Thymus (tissue), 11 donors: ENCODE measurements at regions not wholly inside any gene's neighbourhood (a gene's known extent, or its start where the extent isn't known, plus 50 kb on each side); places are given as distances from the start of the nearest gene placed in this dataset.
"Not testable (repeated sequence)": the region's sequence is repeated elsewhere in the genome, so short reads cannot be mapped to it uniquely, and the experiment has no call there.

Experiments
- DNase-seq, 9 donors: peaks; one replicate each; pipeline ENCODE4 v3.0.0-alpha.2; 2013; ENCODE audit warnings: low spot score in 9 of 9, low read depth in 6 of 9, missing footprints in 1 of 9
- H3K27ac ChIP-seq, 2 donors: one replicate each; pipeline ENCODE4 v1.5.1; 2013; ENCODE audit warnings: control low read depth in 1 of 2, low read depth in 1 of 2, low read length in 1 of 2, mild to moderate bottlenecking in 1 of 2, moderate library complexity in 1 of 2
- H3K27me3 ChIP-seq, 2 donors: one replicate each; pipeline ENCODE4 v1.5.1; 2013; ENCODE audit warnings: low read length in 1 of 2; ENCODE audit not compliant: control insufficient read depth in 2 of 2, insufficient read depth in 1 of 2
- H3K36me3 ChIP-seq, 2 donors: one replicate each; pipeline ENCODE4 v1.5.1; 2013; ENCODE audit warnings: low read length in 1 of 2, mild to moderate bottlenecking in 1 of 2, moderate library complexity in 1 of 2; ENCODE audit not compliant: control insufficient read depth in 2 of 2, insufficient read depth in 2 of 2
- H3K4me1 ChIP-seq, 2 donors: one replicate each; pipeline ENCODE4 v1.5.1; 2013; ENCODE audit warnings: low read length in 2 of 2; ENCODE audit not compliant: control insufficient read depth in 2 of 2, insufficient read depth in 2 of 2
- H3K4me3 ChIP-seq, 2 donors: one replicate each; pipeline ENCODE4 v1.5.1; 2013; ENCODE audit warnings: low read length in 2 of 2, control low read depth in 1 of 2, mild to moderate bottlenecking in 1 of 2
- H3K9me3 ChIP-seq, 2 donors: one replicate each; pipeline ENCODE4 v1.5.1; 2013; ENCODE audit warnings: low read length in 1 of 2, mild to moderate bottlenecking in 1 of 2; ENCODE audit not compliant: control insufficient read depth in 2 of 2, insufficient read depth in 1 of 2
- WGBS: extraction: QIAGEN DNeasy Blood & Tissue Kit; methylation state at CpG from one replicate; pipeline ENCODE4 v1.1.7; 2013; 5-methylcytosine and 5-hydroxymethylcytosine counted together
- donor health status: healthy.

DNA sequence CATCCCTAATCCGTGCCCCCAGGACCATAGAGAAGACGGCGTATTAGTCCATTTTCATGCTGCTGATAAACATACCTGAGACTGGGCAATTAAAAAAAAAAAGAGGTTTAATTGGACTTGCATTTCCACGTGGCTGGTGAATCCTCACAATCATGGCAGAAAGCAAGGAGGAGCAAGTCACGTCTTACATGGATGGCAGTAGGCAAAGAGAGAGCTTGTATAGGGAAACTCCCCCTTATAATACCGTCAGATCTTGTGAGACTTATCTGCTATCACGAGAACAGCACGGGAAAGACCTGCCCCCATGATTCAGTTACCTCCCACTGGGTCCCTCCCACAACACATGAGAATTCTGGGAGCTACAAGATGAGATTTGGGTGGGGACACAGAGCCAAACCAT, 145.8 kb upstream of the G2E3 start:
- H3K27me3 ChIP-seq, H3K27ac ChIP-seq, H3K4me1 ChIP-seq, H3K4me3 ChIP-seq, DNase-seq, H3K36me3 ChIP-seq, H3K9me3 ChIP-seq: not testable (repeated sequence)
- WGBS, result 94% methylated on average over 8 of the region's 8 CpGs

DNA sequence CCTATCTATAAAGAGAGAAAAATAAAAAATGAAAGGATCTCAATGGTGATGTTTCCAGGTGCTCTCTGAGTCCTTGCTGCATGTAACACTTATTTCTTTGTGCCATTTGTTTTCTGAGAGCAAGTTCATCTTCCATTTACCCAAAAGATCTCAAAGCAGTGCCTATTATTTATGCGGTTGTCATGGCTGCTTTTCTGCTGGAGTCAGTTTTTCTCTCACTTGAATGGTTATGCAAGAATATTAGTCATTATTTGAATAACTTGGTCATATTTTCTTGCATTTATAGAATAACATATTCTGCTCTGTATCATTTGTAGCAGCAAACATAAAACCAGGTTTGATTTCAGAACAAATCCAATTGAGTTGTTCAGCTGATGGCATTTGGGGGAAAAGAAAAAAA, 141.8 kb upstream of the G2E3 start:
- DNase-seq, result no peak
- Histone ChIP-seq H3K36me3 (no peaks in the 10 kb centered on the region), H3K9me3 (no peaks in the 10 kb centered on the region), H3K4me3 (no peak overlapping the region), H3K27ac (no peak overlapping the region), H3K4me1 (no peaks in the 10 kb centered on the region), H3K27me3 (no peaks in the 10 kb centered on the region)
- 98% methylated on average over 1 of the region's 1 CpG for WGBS

DNA sequence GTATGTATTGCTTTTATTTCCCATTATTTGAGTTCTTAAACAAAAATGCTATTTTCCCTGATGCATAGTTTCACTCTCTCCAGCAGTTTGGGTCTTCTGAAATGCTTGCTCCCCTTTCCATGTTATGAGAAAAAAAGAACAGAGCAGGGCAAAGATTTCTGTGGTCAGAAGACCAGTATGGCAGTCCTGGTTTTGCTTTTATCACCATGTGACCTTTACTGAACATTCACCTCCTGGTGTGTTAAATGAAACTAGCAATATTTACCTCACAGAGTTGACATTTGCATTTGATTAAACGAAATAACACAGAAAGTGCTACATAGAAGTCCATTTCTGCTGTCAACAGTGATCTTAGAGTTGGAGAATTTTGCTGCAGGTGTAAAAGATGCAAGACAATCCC, 141.0 kb upstream of the G2E3 start:
- no peak overlapping the region for H3K27ac ChIP-seq
- no peaks in the 10 kb centered on the region for H3K36me3 ChIP-seq
- H3K4me1 ChIP-seq, result no peaks in the 10 kb centered on the region
- H3K27me3 ChIP-seq, result no peaks in the 10 kb centered on the region
- H3K9me3 ChIP-seq, result no peaks in the 10 kb centered on the region
- DNase-seq, result no peak
- no peak overlapping the region for H3K4me3 ChIP-seq
- WGBS, result 64% methylated on average over 1 of the region's 1 CpG

DNA sequence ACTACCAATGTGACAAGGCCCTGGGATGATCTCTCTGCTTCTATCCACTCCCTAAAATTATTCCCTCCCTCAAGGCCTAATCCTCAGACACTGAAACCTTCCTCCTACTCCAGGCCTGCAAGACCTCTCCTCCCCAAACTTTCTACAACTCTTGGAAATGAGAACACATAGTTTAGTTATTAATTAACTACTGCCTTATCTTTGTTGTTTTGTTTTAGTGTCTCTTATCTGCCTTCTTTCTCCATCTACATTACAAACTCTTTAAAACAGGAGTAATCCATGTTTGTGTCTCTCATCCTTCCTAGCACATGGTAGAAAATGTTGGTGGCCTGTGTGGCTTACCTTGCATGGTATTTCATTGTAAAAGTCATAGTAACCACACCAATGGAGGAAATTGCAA, 139.9 kb upstream of the G2E3 start:
- DNase-seq, result no peak
- H3K9me3 ChIP-seq, result no peaks in the 10 kb centered on the region
- no peak overlapping the region for H3K4me3 ChIP-seq
- no peaks in the 10 kb centered on the region for H3K4me1 ChIP-seq
- H3K36me3 ChIP-seq, result no peaks in the 10 kb centered on the region
- H3K27me3 ChIP-seq, result no peaks in the 10 kb centered on the region
- no peak overlapping the region for H3K27ac ChIP-seq

DNA sequence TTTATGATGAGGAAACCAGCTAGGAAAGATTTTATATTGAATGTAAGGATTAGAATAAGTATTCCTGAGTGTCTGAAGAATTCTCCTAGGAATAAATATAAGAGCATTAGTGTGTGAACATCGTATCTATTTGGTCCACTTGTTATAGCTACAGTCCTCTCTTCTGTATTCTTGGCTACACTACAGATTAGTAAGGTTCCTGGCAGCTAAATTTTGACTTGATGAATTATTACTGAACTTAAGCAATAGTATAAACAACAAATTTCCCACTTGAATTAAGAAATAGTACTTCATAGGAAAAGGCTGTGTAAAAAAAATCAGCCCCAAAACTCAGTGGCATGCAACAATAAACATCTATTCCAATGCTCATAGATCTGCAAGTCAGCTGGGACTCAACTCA, 138.4 kb upstream of the G2E3 start:
- Histone ChIP-seq H3K36me3 (no peaks in the 10 kb centered on the region), H3K27ac (no peak overlapping the region), H3K9me3 (no peaks in the 10 kb centered on the region), H3K27me3 (no peaks in the 10 kb centered on the region), H3K4me1 (no peaks in the 10 kb centered on the region), H3K4me3 (no peak overlapping the region)
- no peak for DNase-seq
- 39% methylated on average over 1 of the region's 1 CpG for WGBS

DNA sequence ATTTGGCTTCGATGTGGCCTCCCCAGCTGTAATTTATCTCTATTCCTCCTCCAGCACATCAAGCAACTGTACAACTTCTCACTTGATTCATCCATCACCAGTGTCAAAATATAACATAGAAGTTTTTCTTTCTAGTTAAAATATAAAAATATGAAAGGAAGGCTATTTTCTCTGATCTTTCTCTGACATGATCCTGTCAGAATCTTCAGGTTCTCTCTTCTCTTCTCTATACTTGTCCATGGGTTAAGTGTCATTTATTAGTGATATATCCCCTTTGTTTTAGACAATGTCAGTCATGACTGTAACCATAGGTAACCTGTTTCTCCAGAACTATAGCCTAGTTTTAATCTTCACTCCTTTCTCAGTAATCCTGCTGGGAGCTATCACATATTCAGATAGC, 132.5 kb upstream of the G2E3 start:
- Histone ChIP-seq H3K36me3 (no peaks in the 10 kb centered on the region), H3K27me3 (no peaks in the 10 kb centered on the region), H3K9me3 (no peaks in the 10 kb centered on the region), H3K4me3 (no peak overlapping the region), H3K4me1 (no peaks in the 10 kb centered on the region), H3K27ac (no peak overlapping the region)
- DNase-seq, result no peak
- 79% methylated on average over 1 of the region's 1 CpG for WGBS

DNA sequence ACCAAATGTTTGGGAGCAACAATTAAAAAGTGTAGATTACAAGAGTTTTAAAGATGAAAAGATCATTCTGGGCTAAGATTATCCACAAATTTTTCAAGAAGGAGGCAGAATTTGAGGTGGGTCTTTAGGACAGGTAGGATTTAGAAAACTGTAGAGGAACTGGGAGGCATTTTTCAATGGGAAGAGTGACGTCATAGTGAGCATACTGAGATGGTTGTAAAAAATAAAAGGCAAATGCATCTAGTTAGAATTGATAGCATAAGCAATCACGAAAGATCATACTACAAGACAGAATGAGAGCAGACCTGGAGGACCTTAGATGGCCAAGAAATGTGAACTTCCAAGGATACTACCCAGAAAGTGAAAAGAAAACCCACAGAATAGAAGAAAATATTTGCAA, 131.6 kb upstream of the G2E3 start:
- 87% methylated on average over 2 of the region's 2 CpGs for WGBS
- Histone ChIP-seq H3K4me1 (no peaks in the 10 kb centered on the region), H3K4me3 (no peak overlapping the region), H3K27me3 (no peaks in the 10 kb centered on the region), H3K27ac (no peak overlapping the region), H3K36me3 (no peaks in the 10 kb centered on the region), H3K9me3 (no peaks in the 10 kb centered on the region)
- no peak for DNase-seq

DNA sequence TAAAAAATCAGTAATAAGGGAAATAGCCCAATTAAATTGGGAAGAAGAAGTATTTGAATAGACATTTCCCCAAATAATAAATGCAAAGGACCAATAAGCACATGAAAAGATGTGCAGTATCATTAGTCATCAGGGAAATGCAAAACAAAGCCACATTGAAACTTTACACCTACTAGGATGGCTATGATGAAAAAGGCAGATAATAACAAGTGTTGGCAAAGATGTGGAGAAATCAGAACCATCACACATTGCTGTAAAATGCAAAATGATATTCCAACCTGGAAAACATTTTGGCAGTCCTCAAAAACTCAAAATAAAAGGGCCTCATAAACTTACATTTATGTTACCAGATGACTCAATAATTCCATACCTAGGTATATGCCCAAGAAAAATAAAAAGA, 131.1 kb upstream of the G2E3 start:
- Histone ChIP-seq H3K36me3 (no peaks in the 10 kb centered on the region), H3K27me3 (no peaks in the 10 kb centered on the region), H3K4me1 (no peaks in the 10 kb centered on the region), H3K27ac (no peak overlapping the region), H3K9me3 (no peaks in the 10 kb centered on the region), H3K4me3 (no peak overlapping the region)
- no peak for DNase-seq

DNA sequence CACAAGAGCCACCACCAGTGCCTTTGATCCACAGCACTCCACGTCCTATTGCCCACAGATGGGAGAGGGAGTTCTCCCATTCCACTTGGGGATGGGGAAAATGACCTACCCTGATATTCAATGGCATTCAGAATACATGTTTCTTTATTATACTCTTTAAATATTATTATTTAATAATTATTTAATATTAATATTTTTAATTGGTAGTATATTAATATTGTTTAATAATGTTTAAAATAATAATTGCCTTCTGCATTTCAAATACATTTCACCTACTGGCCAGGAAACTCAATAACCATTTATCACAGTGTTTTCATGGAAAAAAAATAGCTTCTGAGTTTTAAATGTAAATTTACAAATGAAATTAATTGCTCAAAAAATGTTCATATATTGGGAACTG, 127.4 kb upstream of the G2E3 start:
- H3K4me1 ChIP-seq, result no peaks in the 10 kb centered on the region
- no peak overlapping the region for H3K4me3 ChIP-seq
- WGBS, result 43% methylated on average over 1 of the region's 1 CpG

DNA sequence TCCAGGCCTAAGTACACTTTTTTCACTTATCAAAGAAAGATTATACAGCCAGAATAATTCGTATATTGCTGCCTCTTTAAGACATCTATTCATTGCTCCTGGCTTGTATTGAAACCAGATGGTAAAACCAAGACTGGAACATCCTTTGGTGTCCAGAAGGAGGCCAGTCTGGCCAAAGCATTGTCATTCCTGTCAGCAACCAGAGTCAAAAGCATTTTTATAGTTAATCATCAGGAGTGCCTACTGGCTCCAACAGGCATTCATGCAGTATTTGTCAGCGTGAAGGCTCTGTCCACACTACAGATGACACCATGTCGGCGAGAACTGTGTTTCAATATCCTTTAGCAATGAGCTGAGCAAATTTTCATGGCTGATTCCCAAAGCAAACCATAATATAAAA, 118.0 kb upstream of the G2E3 start:
- DNase-seq, result no peak
- H3K4me1 ChIP-seq, result no peaks in the 10 kb centered on the region
- whole genome bisulfite sequencing, result 96% methylated on average over 4 of the region's 4 CpGs
- no peak overlapping the region for H3K27ac ChIP-seq
- H3K9me3 ChIP-seq, result no peaks in the 10 kb centered on the region
- no peaks in the 10 kb centered on the region for H3K27me3 ChIP-seq
- H3K36me3 ChIP-seq, result no peaks in the 10 kb centered on the region
- H3K4me3 ChIP-seq, result no peak overlapping the region

More for the DNA sequence above, 127.4 kb upstream of the G2E3 start:
- H3K9me3 ChIP-seq, result no peaks in the 10 kb centered on the region
- H3K27ac ChIP-seq, result no peak overlapping the region
- no peaks in the 10 kb centered on the region for H3K27me3 ChIP-seq
- DNase-seq, result no peak
- no peaks in the 10 kb centered on the region for H3K36me3 ChIP-seq
